Erythroblast (primary cell): ENCODE measurements at regions not wholly inside any gene's neighbourhood (a gene's known extent, or its start where the extent isn't known, plus 50 kb on each side); places are given as distances from the start of the nearest gene placed in this dataset.
A peak's percentile ranks its signal among the peaks of the same experiment; 100 is the strongest.

Experiments used
- DNase-seq, 2 experiments: peaks; one replicate each; lab custom pipeline; 2025; lab: John Stamatoyannopoulos, UW
- GATA1 ChIP-seq: IDR thresholded peaks from 2 replicates; pipeline ENCODE4 v1.6.1; 2011; ENCODE audit warnings: low read depth, mild to moderate bottlenecking, control low read depth, low read length, moderate library complexity
- POLR2A ChIP-seq: IDR thresholded peaks from 2 replicates; pipeline ENCODE4 v1.6.1; 2011; ENCODE audit warnings: mild to moderate bottlenecking, low read length

DNA sequence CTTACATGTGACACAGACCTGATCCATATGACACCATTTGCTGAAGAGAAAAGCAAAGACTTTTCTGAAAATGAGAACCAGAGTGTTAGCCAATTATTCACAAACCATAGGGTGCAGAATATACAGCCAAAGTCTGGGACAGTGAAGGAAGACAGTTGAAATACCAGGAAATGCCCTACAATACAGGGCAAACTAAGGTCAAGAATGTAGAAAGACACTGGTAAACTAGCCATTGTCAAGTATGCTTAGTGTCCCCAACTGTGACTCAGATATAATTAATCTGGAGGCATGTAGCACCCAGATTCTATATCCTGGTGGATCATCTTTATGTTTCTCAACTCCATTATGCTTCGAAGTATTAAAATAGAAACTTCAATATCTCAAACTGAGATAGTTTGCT lies 200.9 kb upstream of the FSTL5 start:
- no peak for DNase-seq
- TF ChIP-seq GATA1 (no peak), POLR2A (no peak)

- TF ChIP-seq POLR2A (no peak), GATA1 (no peak)
- no peak for DNase-seq
Observed at GRCh38 chr4:162360369-162361149, 196.8 kb upstream of the FSTL5 start.

DNA sequence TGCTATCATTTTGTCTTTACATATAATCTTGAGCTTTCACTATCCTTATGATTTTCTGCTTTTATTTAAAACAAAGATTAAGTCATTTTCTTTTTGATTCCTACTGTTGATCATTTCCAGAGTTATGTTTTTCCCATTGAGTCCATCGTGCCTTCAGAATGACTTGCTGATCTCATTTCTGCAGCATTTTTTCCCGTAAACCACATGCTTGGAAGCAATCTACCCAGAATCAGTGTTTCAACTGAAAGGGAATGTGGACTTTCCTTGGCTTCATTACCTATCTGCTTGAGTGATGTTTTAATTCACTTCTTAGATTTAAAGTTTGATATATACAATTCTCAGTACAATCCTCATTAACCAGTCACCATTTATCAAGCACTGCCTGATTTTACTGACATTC lies 192.4 kb upstream of the FSTL5 start:
- DNase-seq, result no peak
- TF ChIP-seq GATA1 (no peak), POLR2A (no peak)

DNA sequence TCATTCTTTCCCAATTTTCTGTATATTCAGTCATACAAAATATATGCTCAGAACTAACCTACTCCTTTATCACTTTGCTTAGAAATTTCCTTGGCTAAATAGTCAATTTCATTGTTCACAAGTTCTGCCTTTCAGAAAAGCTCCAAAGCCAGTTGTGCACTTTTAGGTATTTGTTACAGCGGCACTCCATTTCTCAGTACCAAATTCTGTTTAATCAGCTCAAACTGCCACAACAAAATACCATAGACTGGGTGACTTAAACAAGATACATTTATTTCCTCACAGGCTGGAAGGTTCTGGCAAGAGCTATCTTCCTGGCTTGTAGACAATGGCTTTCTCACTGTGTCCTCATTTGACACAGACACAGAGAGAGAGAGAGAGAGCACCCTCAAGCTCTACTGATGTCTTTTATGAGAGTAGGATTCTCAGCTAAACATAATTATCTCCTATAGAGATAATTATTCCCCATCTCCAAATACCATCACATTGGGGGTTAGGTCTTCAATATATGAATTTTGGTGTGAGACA lies 188.8 kb upstream of the FSTL5 start:
- no peak for TF ChIP-seq GATA1
- no peak for TF ChIP-seq POLR2A
- DNase-seq, result no peak

DNA sequence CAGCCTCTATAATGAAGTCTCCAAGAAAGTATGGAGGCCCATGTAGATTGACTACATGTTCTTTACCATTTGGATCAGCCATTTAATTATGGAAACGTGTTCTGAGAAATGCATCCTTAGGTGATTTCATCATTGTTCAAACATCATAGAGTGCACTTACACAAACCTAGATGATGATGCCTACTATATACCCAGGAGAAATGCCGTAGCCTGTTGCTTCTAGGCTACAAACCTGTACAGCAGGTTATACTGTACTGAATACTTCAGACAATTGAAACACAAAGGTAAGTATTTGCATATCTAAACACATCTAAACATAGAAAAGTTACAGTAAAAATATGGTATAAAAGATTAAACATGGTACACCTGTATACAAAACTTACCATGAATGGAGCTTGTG lies 186.5 kb upstream of the FSTL5 start:
- TF ChIP-seq GATA1, result no peak
- no peak for TF ChIP-seq POLR2A

DNA sequence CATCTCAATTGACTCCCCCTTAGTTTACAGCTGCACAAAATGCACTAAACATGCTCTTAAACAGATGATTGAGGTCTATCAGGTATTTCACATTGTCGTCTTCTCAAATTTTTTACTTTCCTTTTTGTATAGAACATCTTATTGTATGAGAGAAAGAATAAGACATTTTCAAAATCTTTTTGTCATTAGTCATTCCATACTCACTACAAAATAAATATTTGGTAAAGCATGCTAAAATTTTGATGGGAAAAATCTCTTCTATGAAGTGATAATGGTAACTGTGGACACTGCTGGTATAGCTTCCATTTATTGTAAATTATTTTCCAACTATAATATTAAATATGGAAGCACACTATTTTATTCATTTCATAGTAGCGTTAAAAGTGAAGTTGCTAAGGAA lies 185.6 kb upstream of the FSTL5 start:
- TF ChIP-seq GATA1 (no peak), POLR2A (no peak)
- no peak for DNase-seq

More for the DNA sequence above, 186.5 kb upstream of the FSTL5 start:
- DNase-seq, result no peak

DNA sequence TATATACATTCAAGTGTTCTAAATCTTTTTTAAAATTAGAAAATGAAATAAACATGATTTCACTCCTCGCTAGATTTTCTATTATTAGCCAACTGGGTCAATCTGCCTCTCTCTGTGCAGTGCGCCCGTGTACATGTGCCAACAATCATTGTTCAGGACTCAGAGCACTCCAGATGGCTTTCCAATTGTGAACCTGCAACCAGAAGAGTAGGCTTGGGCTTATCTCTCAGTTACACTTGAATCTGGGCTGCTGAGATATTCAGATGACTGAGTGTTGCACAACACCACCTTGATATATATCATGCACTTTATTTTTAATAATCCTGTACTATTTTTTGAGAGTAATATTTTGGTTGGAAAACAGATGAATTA lies 184.0 kb upstream of the FSTL5 start:
- DNase-seq, result peak in 1 of 2 experiments; percentile 48
- TF ChIP-seq GATA1, result no peak
- no peak for TF ChIP-seq POLR2A

GRCh38 chr4:162347156-162347841 lies 183.5 kb upstream of the FSTL5 start:
- TF ChIP-seq POLR2A (no peak), GATA1 (no peak)
- no peak for DNase-seq

GRCh38 chr4:162343967-162344366 lies 180.2 kb upstream of the FSTL5 start:
- no peak for DNase-seq

DNA sequence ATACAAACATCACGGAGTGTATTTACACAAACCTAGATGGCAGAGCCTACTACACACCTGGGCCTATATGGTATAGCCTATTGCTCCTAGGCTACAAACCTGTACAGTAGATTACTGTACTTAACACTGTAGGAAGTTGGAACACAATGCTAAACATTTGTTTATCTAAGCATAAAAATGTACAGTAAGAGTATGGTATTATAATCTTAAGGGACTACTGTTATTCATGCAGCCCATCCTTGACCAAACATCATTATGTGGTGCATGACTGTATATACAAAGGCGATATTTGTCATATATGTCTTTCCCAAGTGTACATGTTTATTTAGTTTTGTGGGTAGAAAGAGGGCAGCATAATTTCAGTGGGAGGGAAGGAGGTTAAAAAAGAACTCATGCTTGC lies 177.7 kb upstream of the FSTL5 start:
- DNase-seq, result no peak
- TF ChIP-seq GATA1 (no peak), POLR2A (no peak)

More at GRCh38 chr4:162343967-162344366, 180.2 kb upstream of the FSTL5 start:
- no peak for TF ChIP-seq POLR2A
- no peak for TF ChIP-seq GATA1

DNA sequence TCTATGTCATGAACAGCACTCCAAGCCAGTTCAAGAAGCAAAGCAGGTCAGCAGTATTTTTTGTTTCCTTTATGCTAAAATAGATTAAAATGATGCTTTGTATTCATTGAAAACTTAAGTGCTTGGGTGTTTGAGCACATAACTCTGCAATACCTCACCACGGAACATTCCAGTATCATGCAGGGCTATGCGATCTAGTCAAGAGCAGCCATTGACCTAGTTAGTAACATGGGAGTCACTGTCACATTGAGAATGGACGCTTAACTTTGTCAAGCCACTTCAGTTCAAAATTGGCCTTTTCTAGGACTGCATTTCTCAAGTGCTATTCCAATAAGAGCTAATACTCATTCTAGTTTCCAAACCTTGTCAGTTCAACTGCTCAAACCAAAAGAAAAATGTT lies 160.1 kb upstream of the FSTL5 start:
- TF ChIP-seq GATA1 (no peak), POLR2A (no peak)
- DNase-seq, result no peak

DNA sequence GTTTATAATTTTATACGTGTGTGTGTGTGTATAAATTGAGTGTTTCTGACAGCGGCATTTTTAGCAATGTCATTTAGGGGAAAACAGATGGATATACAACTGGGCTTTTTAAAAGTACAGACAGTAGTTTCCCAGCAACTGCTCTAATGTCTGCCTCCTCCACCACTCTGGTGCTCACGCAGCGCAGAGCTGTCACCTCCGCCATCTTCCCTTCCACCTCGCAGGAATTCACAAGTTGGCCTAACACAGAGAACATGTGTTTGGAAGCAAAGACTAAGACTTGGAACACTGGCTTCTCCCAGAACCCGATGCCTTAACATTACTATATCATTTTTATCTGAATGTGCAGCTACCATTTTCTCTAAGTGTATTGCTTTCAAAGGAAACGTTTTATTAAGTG lies 158.3 kb upstream of the FSTL5 start:
- no peak for TF ChIP-seq GATA1
- no peak for TF ChIP-seq POLR2A
- no peak for DNase-seq

- TF ChIP-seq POLR2A, result no peak
- TF ChIP-seq GATA1, result no peak
- no peak for DNase-seq
Observed at GRCh38 chr4:162285753-162286152, 122.0 kb upstream of the FSTL5 start.

DNA sequence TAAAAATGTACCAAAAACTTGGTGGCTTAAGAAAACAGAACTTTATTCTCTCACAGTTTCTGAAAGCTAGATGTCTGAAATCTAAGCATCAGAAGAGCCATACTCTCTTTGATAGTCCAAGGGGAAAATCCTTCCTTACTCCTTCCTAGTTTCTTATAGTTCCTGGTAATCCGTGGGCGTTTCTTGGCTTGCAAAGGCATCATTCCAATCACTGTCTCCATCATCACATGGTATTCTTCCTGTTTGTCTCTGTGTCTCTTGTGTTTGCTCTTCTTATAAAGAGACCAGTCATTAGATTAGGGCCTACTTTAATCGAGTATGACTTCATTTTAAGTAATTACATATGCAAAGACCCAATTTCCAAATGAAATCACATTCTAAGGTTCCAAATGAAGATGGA lies 118.9 kb upstream of the FSTL5 start:
- no peak for TF ChIP-seq POLR2A
- TF ChIP-seq GATA1, result no peak
- DNase-seq, result no peak

- DNase-seq, result no peak
- TF ChIP-seq POLR2A (no peak), GATA1 (no peak)
Observed at GRCh38 chr4:162274354-162274753, 110.6 kb upstream of the FSTL5 start.
